ENCODE measurements at regions not wholly inside any gene's neighbourhood (a gene's known extent, or its start where the extent isn't known, plus 50 kb on each side); places are given as distances from the start of the nearest gene placed in this dataset.

DNA sequence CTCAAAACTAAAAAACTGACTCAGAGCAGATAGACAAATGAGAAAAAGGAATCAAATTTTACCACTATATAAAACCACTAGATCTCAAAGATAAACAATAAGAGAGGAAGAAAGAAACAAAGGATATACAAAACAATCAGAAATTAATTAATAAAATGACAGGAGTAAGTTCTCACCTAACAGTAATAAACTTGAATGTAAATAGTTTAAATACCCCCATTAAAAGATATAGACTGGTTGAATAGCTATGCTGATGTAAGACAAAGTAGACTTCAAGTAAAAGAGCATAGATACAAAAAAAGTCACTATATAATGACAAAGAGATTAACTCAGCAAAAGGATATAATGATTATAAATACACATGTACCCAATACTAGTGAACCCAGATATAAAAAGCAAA, 72.3 kb upstream of the GNAZ start:
- no peak for DNase-seq (ENCODE audit: low read depth, low spot score)

- DNase-seq (ENCODE audit: low read depth, low spot score): no peak
Observed at GRCh38 chr22:22999523-22999922, 70.8 kb upstream of the GNAZ start.

DNA sequence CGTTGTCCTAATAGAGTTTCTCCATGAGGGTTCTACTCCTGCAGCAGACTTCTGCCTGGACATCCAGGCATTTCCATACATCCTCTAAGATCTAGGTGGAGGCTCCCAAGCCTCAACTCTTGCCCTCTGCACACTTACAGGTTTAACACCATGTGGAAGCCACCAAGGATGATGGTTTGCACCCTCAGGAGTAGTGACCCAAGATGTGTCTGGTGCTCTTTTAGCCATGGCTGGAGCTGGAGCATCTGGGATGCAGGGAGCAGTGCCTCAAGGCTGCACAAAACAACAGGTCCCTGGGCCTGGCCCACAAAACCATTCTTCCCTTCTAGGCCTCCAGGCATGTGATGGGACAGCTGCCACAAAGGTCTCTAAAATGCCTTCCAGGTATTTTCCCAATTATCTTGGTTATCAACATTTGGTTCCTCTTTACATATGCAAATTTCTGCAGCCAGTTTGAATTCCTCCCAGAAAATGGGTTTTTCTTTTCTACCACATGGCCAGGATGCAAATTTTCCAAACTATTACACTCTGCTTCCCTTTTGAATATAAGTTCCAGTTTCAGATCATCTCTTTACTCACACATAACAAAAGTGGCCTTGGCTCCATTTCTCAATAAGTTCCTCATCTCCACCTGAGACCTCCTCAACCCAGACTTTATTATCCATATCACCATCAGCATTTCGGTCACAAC, 69.5 kb upstream of the GNAZ start:
- DNase-seq (ENCODE audit: low read depth, low spot score): no peak

GRCh38 chr22:23001463-23001862, 68.9 kb upstream of the GNAZ start:
- no peak for DNase-seq (ENCODE audit: low read depth, low spot score)

DNA sequence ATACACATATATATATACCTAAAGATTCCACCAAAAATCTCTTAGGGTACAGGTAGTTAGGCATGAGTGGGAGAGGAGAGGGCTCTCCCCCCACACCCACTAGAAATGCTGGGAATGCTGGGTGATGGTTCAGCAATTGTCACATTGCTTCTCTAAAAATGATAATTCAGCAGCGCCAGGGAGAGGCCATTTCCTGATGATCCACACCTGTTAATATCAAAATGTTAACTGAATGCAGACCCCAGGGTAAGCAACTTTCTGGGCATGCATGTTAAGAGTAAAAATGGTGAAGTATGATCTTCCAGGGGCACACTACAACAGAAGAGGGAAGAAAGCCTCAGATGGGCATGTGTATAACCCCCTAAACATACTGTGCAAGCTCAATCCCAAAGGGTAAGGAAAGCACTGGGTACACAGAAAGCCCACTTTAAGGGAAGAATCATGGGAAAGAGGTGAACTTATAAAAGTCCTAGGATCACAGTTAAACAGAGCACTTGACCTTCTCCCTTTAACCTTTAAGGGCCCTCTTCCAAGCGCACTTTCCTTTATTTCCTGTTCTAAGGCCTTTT, 67.6 kb upstream of the GNAZ start:
- no peak for DNase-seq (ENCODE audit: low read depth, low spot score)

GRCh38 chr22:23007823-23008222, 62.5 kb upstream of the GNAZ start:
- no peak for DNase-seq (ENCODE audit: low read depth, low spot score)

- DNase-seq (ENCODE audit: low read depth, low spot score): no peak
Observed at GRCh38 chr22:23008896-23009295, 61.4 kb upstream of the GNAZ start.

All from astrocyte of the hippocampus (primary cell).